H1 (cell line): ENCODE measurements at regions not wholly inside any gene's neighbourhood (a gene's known extent, or its start where the extent isn't known, plus 50 kb on each side); places are given as distances from the start of the nearest gene placed in this dataset.

Experiments
- CTCF ChIA-PET: fragments of 300-600 bp; sonication (Branson Sonifier 250); formaldehyde crosslinking; loops from one replicate; lab custom pipeline; 2021; ENCODE audit not compliant: partially characterized antibody; lab: Charles Lee
- POLR2A ChIA-PET: fragments of 300-600 bp; sonication (Branson Sonifier 250); formaldehyde crosslinking; loops from one replicate; lab custom pipeline; 2021; ENCODE audit warnings: inconsistent platforms; ENCODE audit not compliant: partially characterized antibody; lab: Charles Lee
- DNase-seq, 2 experiments: peaks; one replicate each; pipeline versions ENCODE4 v3.0.0 to v3.0.0-alpha.2; 2010 to 2022; ENCODE audit warnings: low spot score in 2 of 2, low read depth in 1 of 2, mixed read lengths in 1 of 2
- FAIRE-seq: peaks from 2 replicates; lab custom pipeline; 2011; peaks lifted over from hg19 to GRCh38; lab: Jason Lieb, UNC
- H2AFZ ChIP-seq: 2 replicates; pipeline ENCODE4 v1.8.1; 2012; ENCODE audit warnings: low read length, inconsistent platforms
- H2AK5ac ChIP-seq: 2 replicates; pipeline ENCODE4 v1.6.1; 2013; ENCODE audit warnings: low read depth, low read length
- H2BK120ac ChIP-seq: replicated peaks from 2 replicates; pipeline ENCODE3; 2013; ENCODE audit warnings: low read depth, low read length, inconsistent platforms
- H2BK12ac ChIP-seq: 2 replicates; pipeline ENCODE4 v1.6.1; 2013; ENCODE audit warnings: low read depth, low read length
- H2BK15ac ChIP-seq: 2 replicates; pipeline ENCODE4 v1.6.1; 2013; ENCODE audit warnings: low read length
- H2BK20ac ChIP-seq: 2 replicates; pipeline ENCODE4 v1.6.1; 2013; ENCODE audit warnings: low read length
- H2BK5ac ChIP-seq: 2 replicates; pipeline ENCODE4 v1.6.1; 2013; ENCODE audit warnings: low read depth, low read length
- H3K14ac ChIP-seq: 2 replicates; pipeline ENCODE4 v1.6.1; 2013; ENCODE audit warnings: inconsistent platforms; ENCODE audit not compliant: insufficient read length
- H3K18ac ChIP-seq: 2 replicates; pipeline ENCODE4 v1.6.1; 2013; ENCODE audit warnings: low read length; ENCODE audit errors: extremely low read depth
- H3K23ac ChIP-seq: 2 replicates; pipeline ENCODE4 v1.6.1; 2013; ENCODE audit warnings: inconsistent platforms; ENCODE audit not compliant: insufficient read length
- H3K23me2 ChIP-seq: 2 replicates; pipeline ENCODE4 v1.6.1; 2013; ENCODE audit warnings: low read depth, low read length
- H3K27ac ChIP-seq: 2 replicates; pipeline ENCODE4 v1.6.1; 2011; ENCODE audit warnings: low read depth, low read length, inconsistent platforms
- H3K27me3 ChIP-seq, 4 experiments: replicated peaks in 1 of 4; 1 replicate in 1 of 4; 2 replicates in 3 of 4; pipeline versions ENCODE4 v1.6.1 to v1.8.1; 2011 to 2013; ENCODE audit warnings: low read length in 3 of 4, mild to moderate bottlenecking in 3 of 4, inconsistent platforms in 2 of 4, mixed read lengths in 2 of 4, moderate library complexity in 1 of 4; ENCODE audit not compliant: control insufficient read depth in 3 of 4, insufficient read depth in 3 of 4; ENCODE audit errors: extremely low read depth in 1 of 4
- H3K36me3 ChIP-seq, 4 experiments: 2 replicates each; pipeline versions ENCODE4 v1.6.1 to v1.8.1; 2011 to 2013; ENCODE audit warnings: mild to moderate bottlenecking in 4 of 4, low read length in 3 of 4, moderate library complexity in 2 of 4, control low read depth in 1 of 4, inconsistent platforms in 1 of 4; ENCODE audit not compliant: insufficient read depth in 4 of 4, control insufficient read depth in 2 of 4
- H3K4ac ChIP-seq: replicated peaks from 2 replicates; pipeline ENCODE3; 2013; ENCODE audit warnings: low read length, low read depth, mixed read lengths, inconsistent platforms; ENCODE audit not compliant: insufficient read length
- H3K4me1 ChIP-seq, 4 experiments: replicated peaks in 1 of 4; 1 replicate in 1 of 4; 2 replicates in 3 of 4; pipeline versions ENCODE4 v1.6.1 to v1.8.1; 2011 to 2013; ENCODE audit warnings: low read length in 3 of 4, inconsistent platforms in 2 of 4, mixed read lengths in 1 of 4; ENCODE audit not compliant: insufficient read depth in 4 of 4, control insufficient read depth in 3 of 4
- H3K4me2 ChIP-seq, 2 experiments: 2 replicates each; pipeline versions ENCODE4 v1.6.1 to v1.8.1; 2011 to 2013; ENCODE audit warnings: low read depth in 2 of 2, low read length in 2 of 2, control low read depth in 1 of 2, inconsistent platforms in 1 of 2, mild to moderate bottlenecking in 1 of 2; ENCODE audit not compliant: insufficient read depth in 1 of 2
- H3K4me3 ChIP-seq, 4 experiments: fragments of 200-600, 300-600 bp in 1 of 4; sonication (generic), shearing (Covaris generic), sonication (Bioruptor Twin) in 1 of 4; 2 replicates each; pipeline versions ENCODE4 v1.5.1 to v1.8.1; 2011 to 2016; ENCODE audit warnings: low read length in 4 of 4, low read depth in 3 of 4, control low read depth in 2 of 4, inconsistent platforms in 2 of 4, mild to moderate bottlenecking in 2 of 4, mixed read lengths in 1 of 4, moderate library complexity in 1 of 4; ENCODE audit not compliant: insufficient read depth in 2 of 4; ENCODE audit errors: extremely low read depth in 1 of 4
- H3K56ac ChIP-seq: replicated peaks from 2 replicates; pipeline ENCODE3; 2013; ENCODE audit warnings: low read depth, mild to moderate bottlenecking, mixed read lengths, low read length, inconsistent platforms; ENCODE audit not compliant: insufficient read length
- H3K79me1 ChIP-seq: 2 replicates; pipeline ENCODE4 v1.6.1; 2013; ENCODE audit warnings: low read depth, low read length, control low read depth
- H3K79me2 ChIP-seq, 2 experiments: 2 replicates each; pipeline versions ENCODE4 v1.6.1 to v1.8.1; 2012 to 2013; ENCODE audit warnings: low read length in 2 of 2, mild to moderate bottlenecking in 2 of 2, inconsistent platforms in 1 of 2; ENCODE audit not compliant: insufficient read depth in 2 of 2, control insufficient read depth in 1 of 2
- H3K9ac ChIP-seq, 4 experiments: replicated peaks in 1 of 4; 1 replicate in 1 of 4; 2 replicates in 3 of 4; pipeline versions ENCODE4 v1.6.1 to v1.8.1; 2011 to 2013; ENCODE audit warnings: low read depth in 3 of 4, low read length in 3 of 4, control low read depth in 2 of 4, mild to moderate bottlenecking in 2 of 4, moderate library complexity in 2 of 4, inconsistent platforms in 1 of 4; ENCODE audit errors: extremely low read depth in 1 of 4
- H3K9me3 ChIP-seq, 2 experiments: 2 replicates each; pipeline versions ENCODE4 v1.6.1 to v1.8.1; 2012 to 2013; ENCODE audit warnings: mild to moderate bottlenecking in 2 of 2, moderate library complexity in 2 of 2, control low read depth in 1 of 2, inconsistent platforms in 1 of 2, low read depth in 1 of 2, low read length in 1 of 2, mixed read lengths in 1 of 2; ENCODE audit not compliant: insufficient read depth in 2 of 2
- H4K20me1 ChIP-seq, 2 experiments: replicated peaks in 1 of 2; 2 replicates each; pipeline versions ENCODE3 to v1.8.1; 2011 to 2013; ENCODE audit warnings: inconsistent platforms in 2 of 2, low read length in 2 of 2, mild to moderate bottlenecking in 1 of 2; ENCODE audit not compliant: insufficient read depth in 2 of 2, control insufficient read depth in 1 of 2
- H4K5ac ChIP-seq: 2 replicates; pipeline ENCODE4 v1.6.1; 2013; ENCODE audit warnings: low read length, low read depth, mixed read lengths, inconsistent platforms; ENCODE audit not compliant: insufficient read length
- H4K8ac ChIP-seq: 2 replicates; pipeline ENCODE4 v1.8.0; 2013; ENCODE audit warnings: mild to moderate bottlenecking, moderate library complexity, low read length, inconsistent platforms; ENCODE audit not compliant: insufficient read depth; ENCODE audit errors: extremely low read depth
- H4K91ac ChIP-seq: replicated peaks from 2 replicates; pipeline ENCODE3; 2013; ENCODE audit warnings: low read length, mixed read lengths, inconsistent platforms; ENCODE audit not compliant: insufficient read length
- BCL11A ChIP-seq, 2 experiments: IDR thresholded peaks; one replicate each; pipeline ENCODE4 v1.6.1; 2011; ENCODE audit warnings: low read depth in 2 of 2, low read length in 2 of 2, mild to moderate bottlenecking in 2 of 2
- BRCA1 ChIP-seq: IDR thresholded peaks from 2 replicates; pipeline ENCODE4 v1.6.1; 2012; ENCODE audit warnings: low read depth, low read length, improper control_type of control experiment
- CREB1 ChIP-seq: IDR thresholded peaks from 2 replicates; pipeline ENCODE4 v1.6.1; 2012; ENCODE audit warnings: inconsistent platforms
- CTBP2 ChIP-seq: IDR thresholded peaks from 2 replicates; pipeline ENCODE4 v1.7.0; 2011; ENCODE audit warnings: borderline replicate concordance, mild to moderate bottlenecking, moderate library complexity, mixed read lengths, low read length; ENCODE audit not compliant: insufficient read depth, insufficient read length
- GTF2F1 ChIP-seq: IDR thresholded peaks from 2 replicates; pipeline ENCODE4 v1.6.1; 2012; ENCODE audit warnings: low read depth, low read length, improper control_type of control experiment, borderline replicate concordance
- NRF1 ChIP-seq: IDR thresholded peaks from 2 replicates; pipeline ENCODE4 v1.6.1; 2011; ENCODE audit warnings: mild to moderate bottlenecking, low read depth, low read length, improper control_type of control experiment
- PHF8 ChIP-seq: fragments of 200-600 bp; sonication (generic); conservative IDR thresholded peaks from 2 replicates; pipeline ENCODE4 v1.7.1; 2012; ENCODE audit warnings: low read depth, mild to moderate bottlenecking, inconsistent platforms, low read length, moderate library complexity
- SIX5 ChIP-seq: IDR thresholded peaks from 2 replicates; pipeline ENCODE4 v1.6.1; 2011; ENCODE audit warnings: mild to moderate bottlenecking, low read depth, low read length
- SP4 ChIP-seq: IDR thresholded peaks from 2 replicates; pipeline ENCODE4 v1.6.1; 2012; ENCODE audit warnings: low read length, inconsistent platforms
- SUZ12 ChIP-seq: fragments of 200-600 bp; sonication (generic); IDR thresholded peaks from 2 replicates; pipeline ENCODE4 v1.6.1; 2012; ENCODE audit warnings: mild to moderate bottlenecking, inconsistent platforms, low read length, moderate library complexity, mixed read lengths
- TEAD4 ChIP-seq: IDR thresholded peaks from 2 replicates; pipeline ENCODE4 v1.6.1; 2012; ENCODE audit warnings: low read depth, low read length, inconsistent platforms, mixed read lengths
- YY1 ChIP-seq: IDR thresholded peaks from 2 replicates; pipeline ENCODE4 v1.6.1; 2011; ENCODE audit warnings: low read depth, mild to moderate bottlenecking, low read length
- WGBS, 2 experiments: shearing (Covaris generic) in 1 of 2; methylation state at CpG; one replicate each; pipeline versions ENCODE4 v1.1.6 to v1.1.7; 2013 to 2015; ENCODE audit warnings: low lambda C conversion rate in 2 of 2, mixed read lengths in 2 of 2, inconsistent platforms in 1 of 2, low coverage in 1 of 2, missing lambda C conversion rate in 1 of 2; ENCODE audit not compliant: insufficient replicate concordance in 2 of 2, insufficient coverage in 1 of 2, insufficient read length in 1 of 2; ENCODE audit errors: extremely low coverage in 1 of 2, missing lambda C conversion rate in 1 of 2; 5-methylcytosine and 5-hydroxymethylcytosine counted together

GRCh38 chr10:47179291-47179647, 120.7 kb upstream of the GDF10 start:
- no peak overlapping the region for H4K8ac ChIP-seq
- H4K91ac ChIP-seq: no peak overlapping the region
- POLR2A ChIA-PET: interaction anchor here (1.5 kb wide), 1 partner anchor 10 kb away, joined by 3 read pairs; no protein-coding TSS in a partner anchor
- H3K23ac ChIP-seq: no peak overlapping the region
- no peak overlapping the region for H2BK12ac ChIP-seq
- H3K14ac ChIP-seq: no peak overlapping the region
- 100% methylated on average over 1 of the region's 1 CpG; no CpG with 5 or more reads in 1 of the 2 experiments for WGBS, 2 experiments
- no peak overlapping the region for H2BK5ac ChIP-seq
- H4K20me1 ChIP-seq: no peaks in the 10 kb centered on the region
- no peaks in the 10 kb centered on the region for H3K79me2 ChIP-seq
- no peak overlapping the region for H3K4me2 ChIP-seq
- no peak overlapping the region for H3K27ac ChIP-seq
- H3K4me1 ChIP-seq: peaks cover 0 to 2% (median 2%) of the 10 kb centered on the region in 4 experiments; a peak in 2 of 7 replicates
- no peak overlapping the region for H4K5ac ChIP-seq
- no peak overlapping the region for H2AK5ac ChIP-seq
- H3K4ac ChIP-seq: no peak overlapping the region
- H3K23me2 ChIP-seq: no peaks in the 10 kb centered on the region
- H3K18ac ChIP-seq: no peak overlapping the region
- no peak overlapping the region for H3K56ac ChIP-seq
- H3K9me3 ChIP-seq: no peaks in the 10 kb centered on the region
- CTCF ChIA-PET: interaction anchor here (1.5 kb wide), 1 partner anchor 109 kb away, joined by 3 read pairs; no protein-coding TSS in a partner anchor
- no peak overlapping the region for H3K9ac ChIP-seq
- no peaks in the 10 kb centered on the region for H3K79me1 ChIP-seq
- no peak overlapping the region for H2BK20ac ChIP-seq
- H2AFZ ChIP-seq: no peak overlapping the region
- H3K36me3 ChIP-seq: no peaks in the 10 kb centered on the region
- DNase-seq (no peak), FAIRE-seq (no peak)
- no peak overlapping the region for H2BK120ac ChIP-seq
- no peak overlapping the region for H3K4me3 ChIP-seq
- H2BK15ac ChIP-seq: no peak overlapping the region
- no peak for TF ChIP-seq SUZ12
- no peak for TF ChIP-seq BCL11A (IDR thresholded peaks at IDR 0.05; ENCODE audit: low read depth in 2 of 2, low read length in 2 of 2)
- TF ChIP-seq PHF8: no peak
- TF ChIP-seq SIX5: no peak
- TF ChIP-seq SP4: no peak
- no peak for TF ChIP-seq BRCA1
- TF ChIP-seq CREB1: no peak
- no peak for TF ChIP-seq TEAD4
- no peak for TF ChIP-seq GTF2F1
- TF ChIP-seq CTBP2: no peak
- no peak for TF ChIP-seq YY1
- no peak for TF ChIP-seq NRF1
- no peaks in the 10 kb centered on the region for H3K27me3 ChIP-seq
